Osteocyte (in vitro differentiated cells): ENCODE measurements at regions not wholly inside any gene's neighbourhood (a gene's known extent, or its start where the extent isn't known, plus 50 kb on each side); places are given as distances from the start of the nearest gene placed in this dataset.

Experiments
- DNase-seq: peaks from one replicate; pipeline ENCODE4 v3.0.0; 2021; ENCODE audit warnings: mixed read lengths; ENCODE audit not compliant: unreplicated experiment; ENCODE audit errors: extremely low spot score
- H3K27ac Mint-ChIP-seq: one replicate; pipeline ENCODE4 v1.8.0; 2021; ENCODE audit warnings: mild to moderate bottlenecking, mixed read lengths; ENCODE audit not compliant: unreplicated experiment
- H3K27me3 Mint-ChIP-seq: one replicate; pipeline ENCODE4 v1.8.0; 2021; ENCODE audit warnings: mixed read lengths; ENCODE audit not compliant: unreplicated experiment
- H3K36me3 Mint-ChIP-seq: one replicate; pipeline ENCODE4 v1.8.0; 2021; ENCODE audit warnings: mixed read lengths; ENCODE audit not compliant: unreplicated experiment
- H3K4me1 Mint-ChIP-seq: one replicate; pipeline ENCODE4 v1.8.0; 2021; ENCODE audit warnings: mixed read lengths; ENCODE audit not compliant: unreplicated experiment
- H3K4me3 Mint-ChIP-seq: one replicate; pipeline ENCODE4 v1.8.0; 2021; ENCODE audit warnings: mild to moderate bottlenecking, moderate library complexity, mixed read lengths; ENCODE audit not compliant: unreplicated experiment
- H3K9me3 Mint-ChIP-seq: one replicate; pipeline ENCODE4 v1.8.0; 2021; ENCODE audit warnings: mixed read lengths; ENCODE audit not compliant: unreplicated experiment
- CTCF ChIP-seq: fragments of 200-600 bp; sonication (generic); IDR thresholded peaks from 2 replicates; pipeline ENCODE4 v1.5.0; 2021; ENCODE audit warnings: antibody characterized with exemption, mild to moderate bottlenecking, moderate library complexity

- H3K36me3 Mint-ChIP-seq, result no peaks in the 10 kb centered on the region
- H3K9me3 Mint-ChIP-seq, result no peaks in the 10 kb centered on the region
- H3K4me3 Mint-ChIP-seq, result no peak overlapping the region
- H3K4me1 Mint-ChIP-seq, result no peaks in the 10 kb centered on the region
- no peak overlapping the region for H3K27ac Mint-ChIP-seq
- DNase-seq, result no peak
- no peaks in the 10 kb centered on the region for H3K27me3 Mint-ChIP-seq
- TF ChIP-seq CTCF, result no peak
Observed at GRCh38 chr7:156400046-156400445, 240.5 kb upstream of the RNF32 start.

GRCh38 chr7:156397249-156397648 is 243.3 kb upstream of the RNF32 start:
- no peaks in the 10 kb centered on the region for H3K9me3 Mint-ChIP-seq
- no peak overlapping the region for H3K27ac Mint-ChIP-seq
- H3K36me3 Mint-ChIP-seq, result no peaks in the 10 kb centered on the region
- DNase-seq, result no peak
- H3K4me3 Mint-ChIP-seq, result no peak overlapping the region
- H3K27me3 Mint-ChIP-seq, result no peaks in the 10 kb centered on the region
- TF ChIP-seq CTCF, result no peak
- no peaks in the 10 kb centered on the region for H3K4me1 Mint-ChIP-seq

GRCh38 chr7:156389116-156389692 is 251.4 kb upstream of the RNF32 start:
- DNase-seq, result no peak
- Mint-ChIP-seq H3K9me3 (peaks cover 23% of the 10 kb centered on the region), H3K36me3 (no peaks in the 10 kb centered on the region), H3K27me3 (no peaks in the 10 kb centered on the region), H3K27ac (no peak overlapping the region), H3K4me3 (no peak overlapping the region), H3K4me1 (no peaks in the 10 kb centered on the region)
- TF ChIP-seq CTCF, result no peak

DNA sequence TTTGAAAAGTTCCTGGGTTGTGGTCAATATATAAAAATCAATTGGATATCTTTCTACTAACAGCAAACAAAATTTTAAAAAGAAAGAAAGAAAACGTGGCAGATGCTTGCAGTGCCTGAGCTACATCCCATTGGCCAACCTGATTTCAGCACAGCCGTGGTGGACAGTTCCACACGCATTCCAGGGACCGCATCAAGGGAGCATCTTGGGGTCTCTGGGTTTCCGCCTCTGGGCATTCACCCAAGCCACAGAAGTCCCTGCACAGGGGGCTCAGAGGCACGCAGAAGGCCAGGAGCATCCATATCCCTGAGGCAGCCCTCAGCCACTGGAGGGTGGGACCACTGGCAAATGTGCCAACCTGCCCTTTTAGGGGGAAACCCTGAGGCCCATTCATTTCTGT is 254.5 kb upstream of the RNF32 start:
- H3K9me3 Mint-ChIP-seq, result peaks cover 21% of the 10 kb centered on the region
- no peaks in the 10 kb centered on the region for H3K4me1 Mint-ChIP-seq
- DNase-seq, result no peak
- no peak for TF ChIP-seq CTCF
- no peak overlapping the region for H3K27ac Mint-ChIP-seq
- no peaks in the 10 kb centered on the region for H3K36me3 Mint-ChIP-seq
- no peaks in the 10 kb centered on the region for H3K27me3 Mint-ChIP-seq
- H3K4me3 Mint-ChIP-seq, result no peak overlapping the region

DNA sequence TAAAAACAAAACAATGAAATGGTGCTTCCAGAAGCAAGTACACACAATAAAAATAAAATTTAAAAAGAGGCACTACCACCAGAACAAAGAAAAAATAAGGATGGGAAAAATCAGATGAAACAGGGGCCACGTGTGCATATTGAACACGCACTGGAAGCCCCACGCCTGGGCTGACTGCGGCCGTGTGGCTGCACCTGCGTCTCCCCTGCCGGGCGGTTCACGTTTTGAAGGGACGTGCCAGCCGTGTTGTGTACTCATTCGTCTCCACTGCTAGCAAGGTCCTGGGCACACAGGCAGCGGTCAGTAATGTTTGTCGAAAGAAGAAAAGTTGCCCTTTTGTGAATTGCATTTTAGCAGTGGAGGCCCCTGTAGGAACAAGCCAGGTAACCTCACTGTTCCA is 255.9 kb upstream of the RNF32 start:
- Mint-ChIP-seq H3K4me1 (no peaks in the 10 kb centered on the region), H3K9me3 (peaks cover 16% of the 10 kb centered on the region), H3K27me3 (no peaks in the 10 kb centered on the region), H3K4me3 (no peak overlapping the region), H3K36me3 (no peaks in the 10 kb centered on the region), H3K27ac (no peak overlapping the region)
- DNase-seq, result no peak
- no peak for TF ChIP-seq CTCF
